ENCODE measurements at regions not wholly inside any gene's neighbourhood (a gene's known extent, or its start where the extent isn't known, plus 50 kb on each side); places are given as distances from the start of the nearest gene placed in this dataset.

DNA sequence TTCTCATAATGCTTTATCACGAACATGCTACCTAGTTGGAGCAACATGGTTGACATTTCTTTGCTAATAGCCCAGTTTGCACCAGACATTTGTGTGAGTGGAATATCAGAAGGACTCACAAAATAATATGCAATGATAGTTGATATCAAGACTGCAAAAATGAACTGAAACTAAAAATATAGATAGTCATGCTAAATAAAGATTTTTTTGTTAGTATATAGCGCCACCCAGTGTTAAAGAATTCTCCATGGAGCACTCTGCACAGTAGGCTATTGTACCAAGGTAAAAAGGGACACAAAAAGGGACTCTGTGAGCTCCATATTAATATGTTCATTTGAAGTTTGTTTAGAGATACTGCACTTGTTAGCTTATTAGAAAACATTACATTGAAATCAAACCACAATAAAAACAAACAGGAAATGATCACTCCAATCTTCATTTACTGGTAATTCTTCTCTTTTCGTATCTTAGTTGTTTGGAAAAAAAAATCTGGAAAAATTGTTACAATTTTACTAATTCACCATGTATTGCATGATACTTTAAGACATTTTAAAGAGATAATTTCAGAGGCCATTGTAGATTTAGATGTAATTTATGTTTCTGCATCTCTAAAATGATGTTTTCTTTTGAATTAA lies 1509.6 kb downstream of the ADGRL3 start:
- H3K27me3 ChIP-seq (ENCODE audit: control insufficient read depth, insufficient read depth, low read length): no peaks in the 10 kb centered on the region
- no peaks in the 10 kb centered on the region for H3K4me1 ChIP-seq (ENCODE audit: control insufficient read depth, insufficient read depth, low read length)
- no peaks in the 10 kb centered on the region for H3K36me3 ChIP-seq (ENCODE audit: control insufficient read depth, insufficient read depth, low read length)
- no peak overlapping the region for H3K27ac ChIP-seq (ENCODE audit: low read length)
- H3K4me3 ChIP-seq (ENCODE audit: low read length): peak overlapping the region; percentile 18
- H3K9me3 ChIP-seq (replicated peaks; ENCODE audit: control insufficient read depth, low read depth, low read length): no peaks in the 10 kb centered on the region
- no CpG with 5 or more reads among the region's 3 CpGs for WGBS (ENCODE audit: insufficient coverage)
- peak; percentile 70 for DNase-seq

GRCh38 chr4:62706423-62706822 lies 1506.3 kb downstream of the ADGRL3 start:
- no CpG with 5 or more reads among the region's 2 CpGs for WGBS (ENCODE audit: insufficient coverage)
- Histone ChIP-seq H3K27ac (ENCODE audit: low read length) (no peak overlapping the region), H3K27me3 (ENCODE audit: control insufficient read depth, insufficient read depth, low read length) (no peaks in the 10 kb centered on the region), H3K36me3 (ENCODE audit: control insufficient read depth, insufficient read depth, low read length) (no peaks in the 10 kb centered on the region), H3K4me1 (ENCODE audit: control insufficient read depth, insufficient read depth, low read length) (no peaks in the 10 kb centered on the region), H3K9me3 (replicated peaks; ENCODE audit: control insufficient read depth, low read depth, low read length) (no peaks in the 10 kb centered on the region), H3K4me3 (ENCODE audit: low read length) (no peak overlapping the region)
- no peak for DNase-seq

DNA sequence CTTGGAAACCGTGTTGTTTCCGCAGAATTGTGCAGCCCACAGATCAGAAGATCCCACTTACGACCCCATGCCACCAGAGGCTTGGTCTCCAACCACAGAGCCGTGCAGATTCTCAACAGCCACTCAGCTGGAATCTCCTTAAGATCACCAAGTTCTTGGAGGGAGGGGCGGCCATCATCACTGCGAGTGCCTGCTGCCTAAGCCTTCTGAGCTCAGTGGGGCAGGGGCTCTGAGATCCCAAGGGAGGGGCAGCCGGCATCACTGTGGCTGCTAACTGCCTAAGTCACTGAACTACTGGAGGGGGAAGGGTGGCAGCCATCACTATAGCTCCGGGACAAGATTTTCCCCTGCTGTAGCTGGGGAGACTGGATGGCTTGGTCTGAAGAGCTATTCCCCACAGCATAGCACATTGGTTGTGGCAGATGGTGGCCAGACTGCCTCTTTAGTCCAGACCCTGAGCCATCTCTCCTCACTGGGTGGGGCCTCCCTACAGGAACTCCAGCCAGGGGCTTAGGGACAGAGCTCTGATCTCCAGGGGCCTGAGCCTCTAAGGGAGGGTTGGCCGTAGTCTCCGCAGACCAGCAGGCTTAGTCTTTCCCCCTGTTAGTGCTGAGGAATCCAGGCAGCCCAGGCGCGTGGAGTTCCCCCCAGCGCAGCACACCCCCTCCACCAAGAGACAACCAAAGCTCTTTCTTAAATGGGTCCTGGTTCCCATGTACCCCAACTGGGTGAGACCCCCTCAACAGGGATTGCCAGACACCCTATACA lies 1483.9 kb downstream of the ADGRL3 start:
- Histone ChIP-seq H3K4me1 (ENCODE audit: control insufficient read depth, insufficient read depth, low read length) (no peaks in the 10 kb centered on the region), H3K4me3 (ENCODE audit: low read length) (no peak overlapping the region), H3K27ac (ENCODE audit: low read length) (no peak overlapping the region), H3K36me3 (ENCODE audit: control insufficient read depth, insufficient read depth, low read length) (no peaks in the 10 kb centered on the region), H3K27me3 (ENCODE audit: control insufficient read depth, insufficient read depth, low read length) (no peaks in the 10 kb centered on the region), H3K9me3 (replicated peaks; ENCODE audit: control insufficient read depth, low read depth, low read length) (no peaks in the 10 kb centered on the region)
- DNase-seq: no peak
- WGBS (ENCODE audit: insufficient coverage): 91% methylated on average over 10 of the region's 13 CpGs

DNA sequence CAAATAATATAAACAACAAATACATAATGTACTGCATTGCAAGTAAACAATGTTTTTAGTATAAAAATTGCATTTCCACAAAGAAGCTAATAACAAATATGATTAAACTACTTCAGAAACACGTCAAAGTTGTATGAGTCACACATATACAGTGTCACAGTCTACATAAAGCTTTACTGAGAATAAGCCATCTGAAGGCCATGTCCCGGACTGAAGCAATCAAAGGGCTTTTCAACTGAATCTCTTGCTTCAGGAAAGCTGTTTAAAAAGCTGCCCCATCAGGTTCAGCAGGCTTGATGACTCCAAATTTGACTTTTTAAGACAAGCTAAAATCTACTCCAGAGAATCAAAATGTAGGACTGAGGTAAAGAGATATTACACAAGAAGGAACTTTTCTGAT lies 1476.8 kb downstream of the ADGRL3 start:
- Histone ChIP-seq H3K4me1 (ENCODE audit: control insufficient read depth, insufficient read depth, low read length) (no peaks in the 10 kb centered on the region), H3K36me3 (ENCODE audit: control insufficient read depth, insufficient read depth, low read length) (no peaks in the 10 kb centered on the region), H3K27me3 (ENCODE audit: control insufficient read depth, insufficient read depth, low read length) (no peaks in the 10 kb centered on the region), H3K4me3 (ENCODE audit: low read length) (no peak overlapping the region), H3K27ac (ENCODE audit: low read length) (no peak overlapping the region), H3K9me3 (replicated peaks; ENCODE audit: control insufficient read depth, low read depth, low read length) (no peaks in the 10 kb centered on the region)
- WGBS (ENCODE audit: insufficient coverage): 93% methylated on average over 2 of the region's 2 CpGs
- no peak for DNase-seq

GRCh38 chr4:62670514-62670913 lies 1470.4 kb downstream of the ADGRL3 start:
- Histone ChIP-seq H3K9me3 (replicated peaks; ENCODE audit: control insufficient read depth, low read depth, low read length) (no peaks in the 10 kb centered on the region), H3K27ac (ENCODE audit: low read length) (peak overlapping the region; percentile 29), H3K4me1 (ENCODE audit: control insufficient read depth, insufficient read depth, low read length) (no peaks in the 10 kb centered on the region), H3K4me3 (ENCODE audit: low read length) (no peak overlapping the region), H3K36me3 (ENCODE audit: control insufficient read depth, insufficient read depth, low read length) (no peaks in the 10 kb centered on the region), H3K27me3 (ENCODE audit: control insufficient read depth, insufficient read depth, low read length) (no peaks in the 10 kb centered on the region)
- WGBS (ENCODE audit: insufficient coverage): 32% methylated on average over 2 of the region's 2 CpGs
- DNase-seq: peak; percentile 83

DNA sequence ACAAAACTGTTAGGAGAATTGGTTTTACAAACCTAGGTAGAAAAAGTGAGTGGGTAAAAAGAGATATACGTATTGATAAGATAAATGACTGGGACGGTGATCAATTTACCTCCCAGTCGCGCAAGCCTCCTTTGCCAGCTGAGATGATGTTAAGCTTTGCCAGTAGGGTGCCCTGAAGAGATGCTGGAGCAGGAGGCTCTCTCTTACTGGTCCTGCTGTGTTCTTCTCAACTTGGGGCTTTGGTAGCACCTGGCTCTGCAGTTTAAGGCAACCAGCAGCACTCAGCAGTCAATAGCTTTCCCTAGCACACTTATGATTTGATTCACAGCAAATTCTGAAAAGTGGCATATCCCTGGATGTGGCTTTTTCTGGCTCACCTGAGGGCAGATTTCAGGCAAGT lies 1461.7 kb downstream of the ADGRL3 start:
- no peaks in the 10 kb centered on the region for H3K4me1 ChIP-seq (ENCODE audit: control insufficient read depth, insufficient read depth, low read length)
- H3K36me3 ChIP-seq (ENCODE audit: control insufficient read depth, insufficient read depth, low read length): no peaks in the 10 kb centered on the region
- H3K4me3 ChIP-seq (ENCODE audit: low read length): no peak overlapping the region
- no peak for DNase-seq
- no peak overlapping the region for H3K27ac ChIP-seq (ENCODE audit: low read length)
- no peaks in the 10 kb centered on the region for H3K27me3 ChIP-seq (ENCODE audit: control insufficient read depth, insufficient read depth, low read length)
- H3K9me3 ChIP-seq (replicated peaks; ENCODE audit: control insufficient read depth, low read depth, low read length): no peaks in the 10 kb centered on the region
- 92% methylated on average over 4 of the region's 4 CpGs for WGBS (ENCODE audit: insufficient coverage)

GRCh38 chr4:62656006-62656405 lies 1455.9 kb downstream of the ADGRL3 start:
- Histone ChIP-seq H3K27me3 (ENCODE audit: control insufficient read depth, insufficient read depth, low read length) (no peaks in the 10 kb centered on the region), H3K4me3 (ENCODE audit: low read length) (no peak overlapping the region), H3K36me3 (ENCODE audit: control insufficient read depth, insufficient read depth, low read length) (no peaks in the 10 kb centered on the region), H3K4me1 (ENCODE audit: control insufficient read depth, insufficient read depth, low read length) (no peaks in the 10 kb centered on the region), H3K27ac (ENCODE audit: low read length) (no peak overlapping the region), H3K9me3 (replicated peaks; ENCODE audit: control insufficient read depth, low read depth, low read length) (no peaks in the 10 kb centered on the region)
- DNase-seq: no peak
- no CpG with 5 or more reads among the region's 1 CpG for WGBS (ENCODE audit: insufficient coverage)

DNA sequence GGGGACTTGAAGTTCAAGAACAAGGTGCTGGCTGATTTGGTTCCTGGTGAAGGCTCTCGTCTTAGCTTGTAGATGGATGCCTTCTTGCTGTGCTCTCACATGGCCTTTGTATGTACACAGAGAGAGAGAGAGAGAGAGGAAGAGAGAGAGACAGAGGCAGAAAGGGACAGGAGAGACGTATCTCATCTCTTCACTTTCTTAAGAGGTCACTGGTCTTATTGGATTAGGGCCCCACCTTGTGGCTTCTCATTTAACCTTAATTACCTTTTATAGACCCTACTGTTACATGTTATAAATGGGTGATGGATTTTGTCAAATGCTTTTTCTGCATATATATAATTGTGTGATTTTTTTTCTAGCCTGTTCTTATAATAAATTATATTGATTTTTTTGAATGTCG lies 1444.2 kb downstream of the ADGRL3 start:
- WGBS (ENCODE audit: insufficient coverage): 71% methylated on average over 1 of the region's 3 CpGs
- H3K27me3 ChIP-seq (ENCODE audit: control insufficient read depth, insufficient read depth, low read length): no peaks in the 10 kb centered on the region
- no peak overlapping the region for H3K4me3 ChIP-seq (ENCODE audit: low read length)
- H3K27ac ChIP-seq (ENCODE audit: low read length): no peak overlapping the region
- no peaks in the 10 kb centered on the region for H3K36me3 ChIP-seq (ENCODE audit: control insufficient read depth, insufficient read depth, low read length)
- H3K9me3 ChIP-seq (replicated peaks; ENCODE audit: control insufficient read depth, low read depth, low read length): no peaks in the 10 kb centered on the region
- DNase-seq: peak; percentile 49
- no peaks in the 10 kb centered on the region for H3K4me1 ChIP-seq (ENCODE audit: control insufficient read depth, insufficient read depth, low read length)

DNA sequence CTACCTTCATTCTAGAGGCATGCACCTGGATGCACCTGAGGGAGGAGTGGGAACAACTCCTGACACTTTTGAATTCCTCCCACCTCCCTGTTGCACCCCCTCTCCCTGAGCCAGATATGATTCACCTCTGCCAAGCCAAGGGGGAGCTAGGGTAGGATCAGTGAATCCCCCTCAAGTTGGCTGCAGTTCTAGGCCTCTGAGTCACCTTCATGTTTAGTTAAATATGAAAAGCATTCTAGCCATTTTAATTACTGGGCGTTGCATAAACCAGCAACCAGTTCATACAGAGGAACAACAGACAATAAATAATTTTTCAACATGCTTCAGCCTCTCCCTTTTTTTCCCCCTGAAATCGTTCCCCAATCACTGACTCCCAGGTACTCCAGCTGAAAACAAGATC lies 1440.2 kb downstream of the ADGRL3 start:
- DNase-seq: no peak
- Histone ChIP-seq H3K36me3 (ENCODE audit: control insufficient read depth, insufficient read depth, low read length) (no peaks in the 10 kb centered on the region), H3K27me3 (ENCODE audit: control insufficient read depth, insufficient read depth, low read length) (no peaks in the 10 kb centered on the region), H3K4me1 (ENCODE audit: control insufficient read depth, insufficient read depth, low read length) (no peaks in the 10 kb centered on the region), H3K4me3 (ENCODE audit: low read length) (no peak overlapping the region), H3K27ac (ENCODE audit: low read length) (no peak overlapping the region), H3K9me3 (replicated peaks; ENCODE audit: control insufficient read depth, low read depth, low read length) (no peaks in the 10 kb centered on the region)
- 100% methylated on average over 2 of the region's 2 CpGs for WGBS (ENCODE audit: insufficient coverage)

DNA sequence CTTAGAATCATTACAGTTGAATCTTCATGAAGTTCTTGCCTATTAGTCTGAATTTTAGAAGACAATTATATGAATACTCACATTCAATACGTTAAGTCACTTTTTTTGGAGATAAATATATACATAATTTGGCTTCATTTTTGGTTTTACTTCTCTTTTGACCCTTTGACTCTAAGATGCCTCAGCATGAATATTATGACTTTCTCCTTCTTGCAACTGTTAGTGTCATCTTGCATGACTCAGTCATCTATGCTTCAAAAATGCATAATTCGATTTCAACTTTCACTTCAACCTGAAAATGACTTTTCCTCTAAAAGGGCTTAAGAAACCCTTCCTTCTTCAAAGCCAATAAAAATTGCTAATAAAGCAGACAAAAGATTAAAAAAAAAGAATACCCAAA lies 1427.5 kb downstream of the ADGRL3 start:
- no CpG with 5 or more reads among the region's 2 CpGs for WGBS (ENCODE audit: insufficient coverage)
- Histone ChIP-seq H3K27me3 (ENCODE audit: control insufficient read depth, insufficient read depth, low read length) (no peaks in the 10 kb centered on the region), H3K27ac (ENCODE audit: low read length) (no peak overlapping the region), H3K9me3 (replicated peaks; ENCODE audit: control insufficient read depth, low read depth, low read length) (peaks cover 8% of the 10 kb centered on the region), H3K4me3 (ENCODE audit: low read length) (no peak overlapping the region), H3K36me3 (ENCODE audit: control insufficient read depth, insufficient read depth, low read length) (no peaks in the 10 kb centered on the region), H3K4me1 (ENCODE audit: control insufficient read depth, insufficient read depth, low read length) (no peaks in the 10 kb centered on the region)
- no peak for DNase-seq

Data from muscle of leg (tissue), 3 donors.